Gastroesophageal sphincter (tissue), 4 donors: ENCODE measurements at regions not wholly inside any gene's neighbourhood (a gene's known extent, or its start where the extent isn't known, plus 50 kb on each side); places are given as distances from the start of the nearest gene placed in this dataset.

ENCODE experiments used
- ATAC-seq: fragments of 150-250 bp; one replicate; pipeline ENCODE4 v1.9.1; 2016; ENCODE audit warnings: mild to moderate bottlenecking, moderate library complexity
- H3K27ac ChIP-seq, 4 donors: fragments of 200-600 bp; sonication (generic) in 3 of 4; 1 replicate in 3 of 4; 2 replicates in 1 of 4; pipeline ENCODE4 v1.5.1; 2016 to 2019
- H3K27me3 ChIP-seq: fragments of 200-600 bp; sonication (generic); one replicate; pipeline ENCODE4 v1.5.1; 2019
- H3K36me3 ChIP-seq, 2 donors: fragments of 200-600 bp; sonication (generic); one replicate each; pipeline ENCODE4 v1.5.1; 2019; ENCODE audit warnings: control low read depth in 1 of 2
- H3K4me1 ChIP-seq, 3 donors: fragments of 200-600 bp; sonication (generic); 1 replicate in 2 of 3; 2 replicates in 1 of 3; pipeline ENCODE4 v1.5.1; 2016 to 2019; ENCODE audit warnings: control low read depth in 2 of 3
- H3K4me3 ChIP-seq, 2 donors: fragments of 200-600 bp; sonication (generic); one replicate each; pipeline ENCODE4 v1.5.1; 2019; ENCODE audit warnings: mild to moderate bottlenecking in 1 of 2, moderate library complexity in 1 of 2
- H3K9me3 ChIP-seq, 3 donors: fragments of 200-600 bp; sonication (generic); one replicate each; pipeline ENCODE4 v1.5.1; 2017 to 2019; ENCODE audit warnings: control low read depth in 2 of 3
- CTCF ChIP-seq, 4 experiments: fragments of 200-600 bp in 2 of 4; fragments of 450-650 bp in 2 of 4; sonication (generic) in 1 of 4; IDR thresholded peaks; one replicate each; pipeline ENCODE4 v1.5.1; 2017 to 2019; ENCODE audit warnings: antibody characterized with exemption in 4 of 4, mild to moderate bottlenecking in 2 of 4, moderate library complexity in 2 of 4
- EP300 ChIP-seq: sonication (generic); formaldehyde crosslinking; IDR thresholded peaks from one replicate; pipeline ENCODE4 v1.6.1; 2017; ENCODE audit warnings: antibody characterized with exemption, mild to moderate bottlenecking
- POLR2A ChIP-seq, 2 donors: fragments of 450-650 bp; IDR thresholded peaks; one replicate each; pipeline ENCODE4 v1.6.1; 2017; ENCODE audit warnings: antibody characterized with exemption in 2 of 2, mild to moderate bottlenecking in 2 of 2, moderate library complexity in 1 of 2
- POLR2AphosphoS5 ChIP-seq: sonication (generic); formaldehyde crosslinking; IDR thresholded peaks from one replicate; pipeline ENCODE4 v1.6.1; 2017; ENCODE audit warnings: antibody characterized with exemption
- WGBS, 2 donors: methylation state at CpG; one replicate each; pipeline ENCODE4 v1.1.5; 2018; ENCODE audit warnings: low coverage in 1 of 2; 5-methylcytosine and 5-hydroxymethylcytosine counted together

GRCh38 chr14:40282196-40282595, 850.0 kb upstream of the FBXO33 start:
- no peak for TF ChIP-seq POLR2AphosphoS5
- no peak for TF ChIP-seq EP300
- no peak for TF ChIP-seq CTCF (IDR thresholded peaks at IDR 0.05)
- TF ChIP-seq POLR2A (IDR thresholded peaks at IDR 0.05), result no peak
- H3K27me3 ChIP-seq, result no peaks in the 10 kb centered on the region
- no peaks in the 10 kb centered on the region for H3K4me1 ChIP-seq
- H3K4me3 ChIP-seq, result no peak overlapping the region
- no peak overlapping the region for H3K27ac ChIP-seq
- H3K36me3 ChIP-seq, result no peaks in the 10 kb centered on the region
- 60 to 75% methylated on average over 1 of the region's 1 CpG for WGBS, 2 donors
- ATAC-seq, result no peak
- H3K9me3 ChIP-seq, result no peaks in the 10 kb centered on the region

- Histone ChIP-seq H3K4me3 (no peak overlapping the region), H3K4me1 (no peaks in the 10 kb centered on the region), H3K9me3 (no peaks in the 10 kb centered on the region), H3K27me3 (no peaks in the 10 kb centered on the region), H3K36me3 (no peaks in the 10 kb centered on the region), H3K27ac (no peak overlapping the region)
- no peak for ATAC-seq
- TF ChIP-seq EP300 (no peak), CTCF (IDR thresholded peaks at IDR 0.05) (no peak)
- WGBS, 2 donors, result 71 to 75% methylated on average over 4 of the region's 4 CpGs
Observed at GRCh38 chr14:40280652-40281051, 848.4 kb upstream of the FBXO33 start.

DNA sequence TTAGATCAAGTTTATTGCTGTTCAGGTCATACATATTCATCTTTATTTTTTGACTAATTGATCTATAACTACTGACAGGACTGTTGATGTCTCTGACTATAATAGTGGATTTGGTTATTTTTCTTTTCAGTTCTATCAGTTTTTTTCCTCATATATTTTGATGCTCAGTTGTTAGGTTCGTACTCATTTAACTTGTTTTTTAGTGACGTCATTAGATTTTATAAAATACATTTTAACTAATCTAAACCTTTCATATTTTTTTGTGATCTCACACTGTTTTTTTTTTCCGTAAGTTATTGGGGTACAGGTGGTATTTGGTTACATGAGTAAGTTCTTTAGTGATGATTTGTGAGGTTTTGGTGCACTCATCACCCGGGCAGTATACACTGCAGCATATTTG, 841.2 kb upstream of the FBXO33 start:
- no peak for ATAC-seq

DNA sequence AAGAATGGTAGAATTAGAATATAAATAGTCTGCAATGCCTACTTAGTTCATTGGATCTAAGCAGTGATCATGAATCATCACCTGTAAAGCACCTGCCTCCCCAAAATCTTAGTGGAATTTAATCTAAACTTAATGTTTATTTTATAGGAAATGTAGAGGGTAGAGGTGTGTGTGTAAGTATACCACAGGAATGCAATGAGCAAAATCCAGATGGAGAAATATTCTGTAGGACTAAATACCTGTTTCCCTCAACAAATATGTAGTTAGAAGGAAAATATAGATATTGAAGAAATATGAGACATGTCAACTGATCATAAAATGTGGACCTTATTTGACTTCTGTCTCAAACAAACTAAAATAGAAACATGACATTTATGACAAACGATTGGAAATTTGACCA, 839.2 kb upstream of the FBXO33 start:
- H3K36me3 ChIP-seq, result no peaks in the 10 kb centered on the region
- WGBS, 2 donors, result 76 to 100% methylated on average over 1 of the region's 1 CpG
- no peak overlapping the region for H3K4me3 ChIP-seq
- no peaks in the 10 kb centered on the region for H3K9me3 ChIP-seq
- no peak overlapping the region for H3K27ac ChIP-seq
- no peak for TF ChIP-seq EP300
- no peak for TF ChIP-seq POLR2A (IDR thresholded peaks at IDR 0.05)
- no peak for TF ChIP-seq CTCF (IDR thresholded peaks at IDR 0.05)
- no peaks in the 10 kb centered on the region for H3K27me3 ChIP-seq
- no peak for ATAC-seq
- no peaks in the 10 kb centered on the region for H3K4me1 ChIP-seq

More for the DNA sequence above, 841.2 kb upstream of the FBXO33 start:
- Histone ChIP-seq H3K9me3 (no peaks in the 10 kb centered on the region), H3K4me1 (no peaks in the 10 kb centered on the region), H3K36me3 (no peaks in the 10 kb centered on the region), H3K4me3 (no peak overlapping the region), H3K27me3 (no peaks in the 10 kb centered on the region), H3K27ac (no peak overlapping the region)
- WGBS, 2 donors, result 67 to 93% methylated on average over 2 to 4 of the region's 4 CpGs
- TF ChIP-seq CTCF (IDR thresholded peaks at IDR 0.05), result no peak
- no peak for TF ChIP-seq POLR2A (IDR thresholded peaks at IDR 0.05)
- TF ChIP-seq EP300, result no peak
- TF ChIP-seq POLR2AphosphoS5, result no peak

DNA sequence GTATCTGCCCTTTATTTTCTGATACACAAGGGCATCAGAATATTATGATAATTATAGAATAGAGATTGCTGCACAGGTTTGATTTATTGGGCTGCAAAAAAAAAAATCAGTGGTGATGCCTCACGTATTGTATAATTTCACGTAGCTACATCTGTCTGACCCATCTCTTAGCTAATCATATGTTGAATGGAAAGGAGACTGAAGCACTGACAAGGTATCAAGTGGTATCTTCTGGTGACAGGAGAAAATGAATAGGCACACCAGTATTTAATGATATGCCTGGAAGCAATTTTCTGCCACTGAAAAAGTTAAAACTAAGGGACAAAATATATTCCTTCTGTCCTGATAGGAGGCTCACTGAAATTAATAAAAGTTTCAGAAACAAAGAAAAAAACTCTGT, 837.2 kb upstream of the FBXO33 start:
- WGBS, 2 donors, result 64 to 75% methylated on average over 2 of the region's 2 CpGs
- Histone ChIP-seq H3K36me3 (no peaks in the 10 kb centered on the region), H3K4me3 (no peak overlapping the region), H3K9me3 (no peaks in the 10 kb centered on the region), H3K27ac (no peak overlapping the region), H3K4me1 (no peaks in the 10 kb centered on the region), H3K27me3 (no peaks in the 10 kb centered on the region)
- no peak for TF ChIP-seq EP300
- TF ChIP-seq CTCF (IDR thresholded peaks at IDR 0.05), result no peak
- TF ChIP-seq POLR2AphosphoS5, result no peak
- TF ChIP-seq POLR2A (IDR thresholded peaks at IDR 0.05), result no peak
- ATAC-seq, result no peak
